ENCODE measurements at regions not wholly inside any gene's neighbourhood (a gene's known extent, or its start where the extent isn't known, plus 50 kb on each side); places are given as distances from the start of the nearest gene placed in this dataset.
"Not testable (repeated sequence)": the region's sequence is repeated elsewhere in the genome, so short reads cannot be mapped to it uniquely, and the experiment has no call there.

- DNase-seq = no peak
Observed at GRCh38 chr3:177438596-177439220, 241.4 kb upstream of the TBL1XR1 start.

GRCh38 chr3:177439694-177440269 is 242.5 kb upstream of the TBL1XR1 start:
- no peak for DNase-seq

- DNase-seq = no peak
Observed at GRCh38 chr3:177440456-177441104, 243.3 kb upstream of the TBL1XR1 start.

GRCh38 chr3:177441276-177441812 is 244.1 kb upstream of the TBL1XR1 start:
- DNase-seq = no peak

- DNase-seq = no peak
Observed at GRCh38 chr3:177441813-177442646, 244.7 kb upstream of the TBL1XR1 start.

GRCh38 chr3:177443469-177443868 is 246.2 kb upstream of the TBL1XR1 start:
- peak; percentile 76 for DNase-seq

- DNase-seq = no peak
Observed at GRCh38 chr3:177444696-177445095, 247.4 kb upstream of the TBL1XR1 start.

GRCh38 chr3:177445549-177445948 is 248.3 kb upstream of the TBL1XR1 start:
- no peak for DNase-seq

GRCh38 chr3:177446165-177446601 is 248.9 kb upstream of the TBL1XR1 start:
- DNase-seq = no peak

- peak; percentile 45 for DNase-seq
Observed at GRCh38 chr3:177447938-177448337, 250.7 kb upstream of the TBL1XR1 start.

GRCh38 chr3:177448987-177449359 is 251.7 kb upstream of the TBL1XR1 start:
- no peak for DNase-seq

GRCh38 chr3:177449360-177450006 is 252.2 kb upstream of the TBL1XR1 start:
- DNase-seq = no peak

GRCh38 chr3:177451301-177451750 is 254.0 kb upstream of the TBL1XR1 start:
- DNase-seq = no peak

- peak; percentile 78 for DNase-seq
Observed at GRCh38 chr3:177451864-177452830, 254.9 kb upstream of the TBL1XR1 start.

GRCh38 chr3:177452831-177453450 is 255.7 kb upstream of the TBL1XR1 start:
- no peak for DNase-seq

- DNase-seq = no peak
Observed at GRCh38 chr3:177453451-177453844, 256.2 kb upstream of the TBL1XR1 start.

GRCh38 chr3:177457204-177457603 is 259.9 kb upstream of the TBL1XR1 start:
- not testable (repeated sequence) for DNase-seq

- DNase-seq = peak; percentile 76
Observed at GRCh38 chr3:177459401-177459800, 262.1 kb upstream of the TBL1XR1 start.

- no peak for DNase-seq
Observed at GRCh38 chr3:177460047-177460446, 262.8 kb upstream of the TBL1XR1 start.

- no peak for DNase-seq
Observed at GRCh38 chr3:177461765-177462164, 264.5 kb upstream of the TBL1XR1 start.

GRCh38 chr3:177463341-177463740 is 266.1 kb upstream of the TBL1XR1 start:
- DNase-seq = not testable (repeated sequence)

All from NCI-H226 (cell line).